ENCODE measurements at regions not wholly inside any gene's neighbourhood (a gene's known extent, or its start where the extent isn't known, plus 50 kb on each side); places are given as distances from the start of the nearest gene placed in this dataset.

DNA sequence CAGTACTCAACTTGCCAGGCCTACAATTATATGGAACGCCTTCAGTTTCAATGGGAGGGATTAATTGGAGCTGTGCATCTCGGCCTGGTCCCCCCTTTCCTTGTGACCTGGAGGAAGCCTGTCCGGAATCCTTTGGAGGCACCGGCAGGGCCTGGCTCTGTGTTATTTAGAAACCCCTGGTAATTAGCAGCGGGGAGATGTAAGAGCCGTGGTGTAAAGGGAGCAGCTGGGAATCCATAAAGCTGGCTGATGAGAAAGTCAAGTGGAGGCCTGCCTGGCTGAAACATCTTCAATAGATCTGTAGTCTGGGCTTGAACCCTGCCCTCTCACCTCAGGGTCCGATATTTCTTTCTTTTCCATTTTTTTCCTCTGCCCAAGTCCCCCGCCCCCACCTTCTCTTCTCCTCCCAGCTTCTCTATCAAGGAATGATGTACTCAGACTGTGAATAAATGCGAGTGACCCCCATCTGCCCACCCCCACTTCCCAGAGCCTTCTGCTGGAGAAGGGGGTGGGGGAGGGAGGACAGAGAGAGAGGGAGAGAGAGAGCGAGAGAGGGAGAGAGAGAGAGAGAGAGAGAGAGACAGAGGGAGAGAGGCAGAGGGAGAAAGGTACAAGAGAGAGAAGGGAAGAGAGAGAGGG, 495.5 kb upstream of the ZFHX3 start:
- Histone ChIP-seq H3K27ac (no peak overlapping the region), H3K4me3 (no peak overlapping the region), H3K4me1 (no peaks in the 10 kb centered on the region), H3K27me3 (peaks cover 0 to 27% (median 7%) of the 10 kb centered on the region in 4 donors), H3K36me3 (no peaks in the 10 kb centered on the region), H3K9me3 (no peaks in the 10 kb centered on the region)
- intact Hi-C loops (cut with DNase I), result no loop called here
- no peak for ATAC-seq
- DNase-seq, result no peak
- 46 to 56% methylated on average over 10 of the region's 10 CpGs for WGBS, 2 donors
- no peak for TF ChIP-seq CTCF (IDR thresholded peaks at IDR 0.05)
- FAIRE-seq, result no peak

DNA sequence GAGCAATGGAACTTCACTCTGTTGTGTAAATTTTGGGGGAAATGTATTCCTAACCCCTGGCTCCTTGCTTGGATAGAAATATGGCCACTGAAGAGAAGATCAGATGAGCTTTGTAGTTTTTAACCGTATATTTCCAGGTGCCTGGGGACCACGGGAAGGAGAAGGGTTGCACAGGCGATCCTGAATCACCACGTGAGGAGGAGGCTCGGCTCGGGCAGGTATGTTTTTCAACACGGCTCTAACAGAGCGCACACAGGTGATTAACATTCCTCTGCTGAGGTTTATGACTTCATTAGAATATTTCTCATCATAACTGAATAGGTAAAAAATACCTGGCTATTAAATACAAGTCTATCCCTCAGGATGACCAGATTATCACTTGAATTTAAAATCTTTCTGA, 495.0 kb upstream of the ZFHX3 start:
- no peak for TF ChIP-seq CTCF (IDR thresholded peaks at IDR 0.05)
- 31 to 35% methylated on average over 8 of the region's 8 CpGs for WGBS, 2 donors
- H3K4me3 ChIP-seq, result no peak overlapping the region
- no peak for FAIRE-seq
- H3K9me3 ChIP-seq, result no peaks in the 10 kb centered on the region
- H3K27ac ChIP-seq, result no peak overlapping the region
- ATAC-seq, result no peak
- intact Hi-C loops (cut with DNase I), result no loop called here
- H3K36me3 ChIP-seq, result no peaks in the 10 kb centered on the region
- H3K4me1 ChIP-seq, result no peaks in the 10 kb centered on the region
- peaks cover 0 to 22% (median 4%) of the 10 kb centered on the region in 4 donors for H3K27me3 ChIP-seq
- no peak for DNase-seq

GRCh38 chr16:73537921-73538320, 490.0 kb upstream of the ZFHX3 start:
- Histone ChIP-seq H3K4me3 (no peak overlapping the region), H3K27me3 (peaks cover 0 to 6% (median under 1%) of the 10 kb centered on the region in 4 donors), H3K9me3 (no peaks in the 10 kb centered on the region), H3K4me1 (no peaks in the 10 kb centered on the region), H3K36me3 (no peaks in the 10 kb centered on the region), H3K27ac (no peak overlapping the region)
- FAIRE-seq (no peak), DNase-seq (no peak), ATAC-seq (no peak)
- intact Hi-C loops (cut with DNase I), result no loop called here
- no peak for TF ChIP-seq CTCF (IDR thresholded peaks at IDR 0.05)
- WGBS, 2 donors, result 76 to 83% methylated on average over 3 of the region's 3 CpGs

GRCh38 chr16:73536931-73537330, 489.0 kb upstream of the ZFHX3 start:
- intact Hi-C loops (cut with DNase I), result no loop called here
- no peaks in the 10 kb centered on the region for H3K4me1 ChIP-seq
- H3K9me3 ChIP-seq, result no peaks in the 10 kb centered on the region
- no peak overlapping the region for H3K4me3 ChIP-seq
- no peaks in the 10 kb centered on the region for H3K27me3 ChIP-seq
- no peak for ATAC-seq
- H3K36me3 ChIP-seq, result no peaks in the 10 kb centered on the region
- TF ChIP-seq CTCF (IDR thresholded peaks at IDR 0.05), result no peak
- H3K27ac ChIP-seq, result no peak overlapping the region
- DNase-seq, result no peak
- no peak for FAIRE-seq
- WGBS, 2 donors, result 64 to 71% methylated on average over 3 of the region's 3 CpGs

DNA sequence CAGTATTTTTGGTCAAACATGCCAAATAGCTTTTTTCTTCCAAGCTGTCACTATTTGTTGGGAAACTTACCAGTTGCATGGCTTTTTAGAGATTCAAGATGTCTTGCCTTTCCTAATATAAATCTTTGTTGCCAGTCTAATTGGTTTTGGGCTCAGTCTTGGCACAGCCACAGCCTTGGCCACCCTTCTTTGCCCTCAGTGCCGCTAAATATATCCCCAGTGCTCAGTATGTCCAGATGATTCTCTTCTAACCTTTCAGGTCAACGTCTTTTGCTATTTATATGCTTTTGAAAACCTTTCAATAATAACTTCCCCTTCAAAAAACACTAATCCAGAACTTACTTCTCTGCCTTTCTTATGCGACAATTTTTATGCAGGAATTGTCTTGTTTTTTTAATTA, 483.1 kb upstream of the ZFHX3 start:
- Histone ChIP-seq H3K9me3 (no peaks in the 10 kb centered on the region), H3K27me3 (no peaks in the 10 kb centered on the region), H3K27ac (no peak overlapping the region), H3K4me1 (no peaks in the 10 kb centered on the region), H3K4me3 (no peak overlapping the region), H3K36me3 (no peaks in the 10 kb centered on the region)
- ATAC-seq, result no peak
- 56 to 63% methylated on average over 3 of the region's 3 CpGs for WGBS, 2 donors
- no peak for TF ChIP-seq CTCF (IDR thresholded peaks at IDR 0.05)
- DNase-seq, result no peak
- intact Hi-C loops (cut with DNase I), result no loop called here
- no peak for FAIRE-seq
